Bone marrow (tissue), 2 donors: ENCODE measurements at regions not wholly inside any gene's neighbourhood (a gene's known extent, or its start where the extent isn't known, plus 50 kb on each side); places are given as distances from the start of the nearest gene placed in this dataset.

Source experiments
- DNase-seq, 2 donors: peaks; one replicate each; lab custom pipeline; 2025; lab: John Stamatoyannopoulos, UW

DNA sequence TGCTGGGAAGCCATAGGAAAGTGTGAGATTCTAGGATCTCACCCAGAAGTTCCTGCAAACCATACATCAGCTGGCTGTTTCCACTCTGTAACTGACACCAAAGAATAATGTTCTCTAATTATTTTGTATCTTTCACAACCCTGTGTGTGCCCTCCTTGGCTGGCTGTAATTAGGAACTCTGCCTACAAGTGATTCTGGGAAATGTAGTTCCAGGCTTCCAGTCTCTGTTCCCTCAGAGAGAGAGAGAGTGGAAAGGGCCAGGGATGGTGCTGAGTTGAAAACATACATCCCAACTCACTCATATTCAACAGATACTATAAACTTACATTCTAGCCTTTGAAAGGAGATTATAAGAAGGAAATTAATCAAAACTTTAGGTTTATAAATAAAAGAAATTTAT lies 57.5 kb upstream of the C1QTNF7 start:
- DNase-seq: no peak

DNA sequence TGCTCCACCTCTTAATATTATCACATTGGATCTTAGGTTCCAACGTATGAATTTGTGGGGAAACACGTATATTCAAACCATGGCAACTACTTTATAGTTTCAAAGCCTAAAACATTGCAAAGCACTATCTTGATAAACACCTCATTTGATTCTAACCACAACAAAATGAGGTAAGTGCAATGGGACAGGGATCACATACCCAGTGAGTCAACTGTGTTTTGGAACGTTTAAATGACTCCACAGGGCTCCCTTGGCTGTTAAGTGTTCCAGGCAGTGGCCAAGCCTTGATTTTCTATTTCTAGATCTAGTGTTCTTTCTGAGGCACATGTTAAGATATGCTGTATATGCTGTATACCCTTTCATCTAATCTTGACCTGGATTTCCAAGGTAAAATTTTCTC lies 54.5 kb upstream of the C1QTNF7 start:
- DNase-seq: no peak

GRCh38 chr4:15374656-15375055 lies 53.2 kb upstream of the C1QTNF7 start:
- DNase-seq: no peak

DNA sequence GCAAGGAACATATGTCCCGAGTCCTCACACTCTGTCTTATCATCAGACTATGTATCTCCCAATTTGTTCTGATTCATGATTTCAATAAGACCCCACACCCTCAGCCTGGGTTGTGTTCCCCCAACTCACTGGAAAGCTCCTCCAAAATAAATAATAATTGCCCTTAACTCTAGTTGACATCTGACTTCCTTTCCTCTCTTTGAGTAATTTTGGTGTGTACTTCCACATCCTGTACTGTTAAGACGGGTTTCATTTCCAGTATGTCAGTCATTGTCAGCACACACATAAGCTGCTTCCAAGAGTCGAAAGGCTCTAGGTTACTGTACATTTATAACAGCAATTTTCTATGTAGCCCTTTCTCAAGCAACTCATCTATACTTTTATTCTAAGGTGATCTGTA lies 52.2 kb upstream of the C1QTNF7 start:
- peak in 1 of 2 donors; percentile 59 for DNase-seq

DNA sequence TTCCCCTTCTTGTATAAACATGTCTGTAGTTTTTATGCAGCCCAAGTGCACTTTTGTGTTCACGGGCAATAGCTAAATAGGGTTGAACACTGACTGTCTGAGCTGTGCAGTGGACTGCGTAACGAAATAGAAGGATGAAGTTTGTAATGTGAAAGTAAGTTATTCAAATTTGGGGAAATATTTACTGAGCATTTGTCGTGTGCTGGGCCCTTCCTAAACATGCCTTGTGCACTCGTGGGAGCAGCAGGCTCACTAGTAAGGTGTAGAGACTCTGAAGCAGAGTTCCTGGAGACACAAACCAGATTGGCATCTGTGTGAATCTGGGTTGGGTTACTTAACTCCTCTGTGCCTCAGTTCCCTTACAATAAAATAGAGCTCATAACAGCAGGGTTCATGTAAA lies 51.7 kb upstream of the C1QTNF7 start:
- DNase-seq: no peak

DNA sequence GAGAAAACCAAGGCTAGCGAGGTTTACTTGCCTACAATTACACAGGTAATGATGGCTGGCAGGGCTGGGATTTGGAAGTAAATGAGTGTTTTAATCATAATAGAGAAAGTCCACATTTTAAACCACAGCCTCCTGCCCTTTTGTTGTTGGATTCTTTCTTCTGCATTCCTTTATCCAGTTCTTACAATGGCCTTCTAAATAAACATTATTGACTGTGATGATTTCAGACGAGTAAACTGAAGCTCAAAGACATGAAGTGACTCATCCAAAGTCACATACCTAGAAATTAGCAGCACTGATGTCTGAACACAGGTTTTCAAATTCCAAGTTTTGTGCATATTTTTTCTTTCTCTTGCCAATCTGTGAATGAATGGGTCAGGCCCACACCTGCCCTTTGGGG lies 51.2 kb upstream of the C1QTNF7 start:
- DNase-seq: no peak
